ENCODE measurements at regions not wholly inside any gene's neighbourhood (a gene's known extent, or its start where the extent isn't known, plus 50 kb on each side); places are given as distances from the start of the nearest gene placed in this dataset.

DNA sequence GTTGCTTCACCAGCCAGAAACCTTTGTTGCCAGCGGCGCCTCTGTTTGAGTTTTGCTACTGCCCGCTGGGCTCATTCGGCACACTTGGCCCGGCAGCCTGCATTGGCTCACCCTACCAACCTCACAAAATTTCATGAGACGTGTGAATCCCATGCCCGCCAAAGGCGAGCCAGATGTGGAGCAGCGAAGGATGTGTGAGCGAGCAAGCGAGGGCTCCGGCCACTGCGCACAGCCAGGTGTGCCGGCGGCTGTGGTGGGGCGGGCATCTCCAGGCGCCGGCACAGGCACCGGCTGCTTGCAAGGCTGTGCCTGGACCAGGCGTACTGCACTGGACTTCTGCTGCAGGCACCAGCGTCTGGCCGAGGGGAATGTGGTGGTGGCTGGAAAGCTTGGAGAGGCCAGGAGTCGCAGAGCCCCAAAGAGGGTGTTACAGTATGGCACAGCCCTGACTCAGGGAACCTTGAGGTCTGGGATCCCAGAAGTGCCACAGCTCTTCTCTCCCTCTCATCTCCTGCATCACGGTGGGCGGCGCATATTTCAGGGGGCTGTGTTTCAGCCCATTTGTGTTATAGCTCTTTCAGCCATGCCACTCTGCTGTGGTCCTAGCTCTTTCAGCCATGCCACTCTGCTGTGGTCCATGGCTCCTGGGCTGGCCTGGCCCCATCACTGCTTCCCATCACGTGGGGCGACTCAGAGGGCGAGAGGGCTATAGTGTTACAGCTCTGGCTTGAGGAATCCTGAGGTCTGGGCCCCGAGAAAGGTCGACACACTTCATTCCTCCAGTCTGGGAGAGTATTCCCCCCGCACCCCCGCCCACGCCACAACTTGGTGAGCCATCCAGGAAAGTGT lies 592.0 kb upstream of the SLITRK5 start:
- TF ChIP-seq POLR2A (IDR thresholded peaks at IDR 0.05) (no peak), EP300 (IDR thresholded peaks at IDR 0.05; ENCODE audit: low read depth) (no peak)
- TF ChIP-seq, protein P1, sequence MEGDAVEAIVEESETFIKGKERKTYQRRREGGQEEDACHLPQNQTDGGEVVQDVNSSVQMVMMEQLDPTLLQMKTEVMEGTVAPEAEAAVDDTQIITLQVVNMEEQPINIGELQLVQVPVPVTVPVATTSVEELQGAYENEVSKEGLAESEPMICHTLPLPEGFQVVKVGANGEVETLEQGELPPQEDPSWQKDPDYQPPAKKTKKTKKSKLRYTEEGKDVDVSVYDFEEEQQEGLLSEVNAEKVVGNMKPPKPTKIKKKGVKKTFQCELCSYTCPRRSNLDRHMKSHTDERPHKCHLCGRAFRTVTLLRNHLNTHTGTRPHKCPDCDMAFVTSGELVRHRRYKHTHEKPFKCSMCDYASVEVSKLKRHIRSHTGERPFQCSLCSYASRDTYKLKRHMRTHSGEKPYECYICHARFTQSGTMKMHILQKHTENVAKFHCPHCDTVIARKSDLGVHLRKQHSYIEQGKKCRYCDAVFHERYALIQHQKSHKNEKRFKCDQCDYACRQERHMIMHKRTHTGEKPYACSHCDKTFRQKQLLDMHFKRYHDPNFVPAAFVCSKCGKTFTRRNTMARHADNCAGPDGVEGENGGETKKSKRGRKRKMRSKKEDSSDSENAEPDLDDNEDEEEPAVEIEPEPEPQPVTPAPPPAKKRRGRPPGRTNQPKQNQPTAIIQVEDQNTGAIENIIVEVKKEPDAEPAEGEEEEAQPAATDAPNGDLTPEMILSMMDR (IDR thresholded peaks at IDR 0.05) = no peak

Measured in transverse colon (tissue), 3 donors.